Gastroesophageal sphincter (tissue), 4 donors: ENCODE measurements at regions not wholly inside any gene's neighbourhood (a gene's known extent, or its start where the extent isn't known, plus 50 kb on each side); places are given as distances from the start of the nearest gene placed in this dataset.
A peak's percentile ranks its signal among the peaks of the same experiment; 100 is the strongest.

Experiments
- ATAC-seq: fragments of 150-250 bp; one replicate; pipeline ENCODE4 v1.9.1; 2016; ENCODE audit warnings: mild to moderate bottlenecking, moderate library complexity
- H3K27ac ChIP-seq, 4 donors: fragments of 200-600 bp; sonication (generic) in 3 of 4; 1 replicate in 3 of 4; 2 replicates in 1 of 4; pipeline ENCODE4 v1.5.1; 2016 to 2019
- H3K27me3 ChIP-seq: fragments of 200-600 bp; sonication (generic); one replicate; pipeline ENCODE4 v1.5.1; 2019
- H3K36me3 ChIP-seq, 2 donors: fragments of 200-600 bp; sonication (generic); one replicate each; pipeline ENCODE4 v1.5.1; 2019; ENCODE audit warnings: control low read depth in 1 of 2
- H3K4me1 ChIP-seq, 3 donors: fragments of 200-600 bp; sonication (generic); 1 replicate in 2 of 3; 2 replicates in 1 of 3; pipeline ENCODE4 v1.5.1; 2016 to 2019; ENCODE audit warnings: control low read depth in 2 of 3
- H3K4me3 ChIP-seq, 2 donors: fragments of 200-600 bp; sonication (generic); one replicate each; pipeline ENCODE4 v1.5.1; 2019; ENCODE audit warnings: mild to moderate bottlenecking in 1 of 2, moderate library complexity in 1 of 2
- H3K9me3 ChIP-seq, 3 donors: fragments of 200-600 bp; sonication (generic); one replicate each; pipeline ENCODE4 v1.5.1; 2017 to 2019; ENCODE audit warnings: control low read depth in 2 of 3
- EP300 ChIP-seq: sonication (generic); formaldehyde crosslinking; IDR thresholded peaks from one replicate; pipeline ENCODE4 v1.6.1; 2017; ENCODE audit warnings: antibody characterized with exemption, mild to moderate bottlenecking
- POLR2A ChIP-seq, 2 donors: fragments of 450-650 bp; IDR thresholded peaks; one replicate each; pipeline ENCODE4 v1.6.1; 2017; ENCODE audit warnings: antibody characterized with exemption in 2 of 2, mild to moderate bottlenecking in 2 of 2, moderate library complexity in 1 of 2
- POLR2AphosphoS5 ChIP-seq: sonication (generic); formaldehyde crosslinking; IDR thresholded peaks from one replicate; pipeline ENCODE4 v1.6.1; 2017; ENCODE audit warnings: antibody characterized with exemption
- WGBS, 2 donors: methylation state at CpG; one replicate each; pipeline ENCODE4 v1.1.5; 2018; ENCODE audit warnings: low coverage in 1 of 2; 5-methylcytosine and 5-hydroxymethylcytosine counted together
- TF ChIP-seq, protein P1 (sequence below), 4 experiments: fragments of 200-600 bp in 2 of 4; fragments of 450-650 bp in 2 of 4; sonication (generic) in 1 of 4; IDR thresholded peaks; one replicate each; pipeline ENCODE4 v1.5.1; 2017 to 2019; ENCODE audit warnings: antibody characterized with exemption in 4 of 4, mild to moderate bottlenecking in 2 of 4, moderate library complexity in 2 of 4

DNA sequence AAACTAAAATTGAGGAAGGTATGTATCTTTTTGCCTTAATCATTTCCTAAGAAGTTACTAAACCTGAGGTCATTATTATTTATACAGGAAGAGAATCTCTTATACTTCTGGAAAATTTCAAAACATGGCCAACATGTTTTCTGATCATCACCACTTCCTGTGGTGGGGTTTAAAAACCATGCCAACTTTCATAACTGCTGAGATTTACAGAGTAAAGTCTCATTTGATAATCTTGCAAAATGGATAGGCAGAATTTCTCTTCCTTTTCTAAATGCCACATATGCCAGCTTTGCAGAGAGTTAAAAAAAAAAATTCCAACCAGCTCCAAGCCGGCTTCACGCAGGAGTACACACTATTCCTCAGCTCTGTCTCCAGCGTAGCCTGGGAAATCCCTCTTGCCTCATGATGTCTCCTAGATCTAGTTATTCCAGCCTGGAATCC lies 124.3 kb upstream of the SPRED1 start:
- Histone ChIP-seq H3K4me3 (no peak overlapping the region), H3K9me3 (no peaks in the 10 kb centered on the region), H3K27me3 (no peaks in the 10 kb centered on the region), H3K36me3 (no peaks in the 10 kb centered on the region), H3K4me1 (peaks cover 0 to 35% (median 0%) of the 10 kb centered on the region in 3 donors), H3K27ac (peak overlapping the region in 2 of 4 donors; percentile 80 to 81)
- TF ChIP-seq, protein P1, sequence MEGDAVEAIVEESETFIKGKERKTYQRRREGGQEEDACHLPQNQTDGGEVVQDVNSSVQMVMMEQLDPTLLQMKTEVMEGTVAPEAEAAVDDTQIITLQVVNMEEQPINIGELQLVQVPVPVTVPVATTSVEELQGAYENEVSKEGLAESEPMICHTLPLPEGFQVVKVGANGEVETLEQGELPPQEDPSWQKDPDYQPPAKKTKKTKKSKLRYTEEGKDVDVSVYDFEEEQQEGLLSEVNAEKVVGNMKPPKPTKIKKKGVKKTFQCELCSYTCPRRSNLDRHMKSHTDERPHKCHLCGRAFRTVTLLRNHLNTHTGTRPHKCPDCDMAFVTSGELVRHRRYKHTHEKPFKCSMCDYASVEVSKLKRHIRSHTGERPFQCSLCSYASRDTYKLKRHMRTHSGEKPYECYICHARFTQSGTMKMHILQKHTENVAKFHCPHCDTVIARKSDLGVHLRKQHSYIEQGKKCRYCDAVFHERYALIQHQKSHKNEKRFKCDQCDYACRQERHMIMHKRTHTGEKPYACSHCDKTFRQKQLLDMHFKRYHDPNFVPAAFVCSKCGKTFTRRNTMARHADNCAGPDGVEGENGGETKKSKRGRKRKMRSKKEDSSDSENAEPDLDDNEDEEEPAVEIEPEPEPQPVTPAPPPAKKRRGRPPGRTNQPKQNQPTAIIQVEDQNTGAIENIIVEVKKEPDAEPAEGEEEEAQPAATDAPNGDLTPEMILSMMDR (IDR thresholded peaks at IDR 0.05), result no peak
- TF ChIP-seq POLR2AphosphoS5, result peak; percentile 33
- no peak for ATAC-seq
- WGBS, 2 donors, result 13 to 18% methylated on average over 2 to 3 of the region's 3 CpGs

DNA sequence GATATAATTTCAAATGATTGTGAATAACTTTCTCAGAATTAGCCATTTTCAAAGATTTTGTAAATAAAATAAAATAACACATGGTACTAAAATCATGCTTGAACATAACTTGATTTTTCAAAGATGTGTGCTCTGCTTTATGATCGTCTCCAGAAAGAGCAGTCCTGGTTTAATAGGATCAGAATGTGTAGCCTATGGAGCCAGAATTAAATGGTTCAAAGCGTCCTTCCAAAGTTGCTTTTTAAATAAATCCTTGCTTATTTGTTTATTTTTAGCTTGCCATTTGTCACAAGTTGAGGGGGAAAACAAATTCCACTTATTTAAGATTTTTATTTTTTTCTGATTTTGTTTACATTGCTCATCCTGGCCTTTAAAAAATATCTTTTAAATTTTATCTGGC lies 123.7 kb upstream of the SPRED1 start:
- peak overlapping the region in 3 of 4 donors; percentile 80 to 81 (median 81) for H3K27ac ChIP-seq
- no peak overlapping the region for H3K4me3 ChIP-seq
- no peaks in the 10 kb centered on the region for H3K36me3 ChIP-seq
- H3K9me3 ChIP-seq, result no peaks in the 10 kb centered on the region
- 41 to 58% methylated on average over 2 of the region's 2 CpGs for WGBS, 2 donors
- TF ChIP-seq POLR2AphosphoS5, result no peak
- TF ChIP-seq EP300, result no peak
- no peak for TF ChIP-seq POLR2A (IDR thresholded peaks at IDR 0.05)
- TF ChIP-seq, protein P1 (IDR thresholded peaks at IDR 0.05), result no peak
- no peaks in the 10 kb centered on the region for H3K27me3 ChIP-seq
- H3K4me1 ChIP-seq, result peaks cover 0 to 35% (median 0%) of the 10 kb centered on the region in 3 donors
- ATAC-seq, result no peak

DNA sequence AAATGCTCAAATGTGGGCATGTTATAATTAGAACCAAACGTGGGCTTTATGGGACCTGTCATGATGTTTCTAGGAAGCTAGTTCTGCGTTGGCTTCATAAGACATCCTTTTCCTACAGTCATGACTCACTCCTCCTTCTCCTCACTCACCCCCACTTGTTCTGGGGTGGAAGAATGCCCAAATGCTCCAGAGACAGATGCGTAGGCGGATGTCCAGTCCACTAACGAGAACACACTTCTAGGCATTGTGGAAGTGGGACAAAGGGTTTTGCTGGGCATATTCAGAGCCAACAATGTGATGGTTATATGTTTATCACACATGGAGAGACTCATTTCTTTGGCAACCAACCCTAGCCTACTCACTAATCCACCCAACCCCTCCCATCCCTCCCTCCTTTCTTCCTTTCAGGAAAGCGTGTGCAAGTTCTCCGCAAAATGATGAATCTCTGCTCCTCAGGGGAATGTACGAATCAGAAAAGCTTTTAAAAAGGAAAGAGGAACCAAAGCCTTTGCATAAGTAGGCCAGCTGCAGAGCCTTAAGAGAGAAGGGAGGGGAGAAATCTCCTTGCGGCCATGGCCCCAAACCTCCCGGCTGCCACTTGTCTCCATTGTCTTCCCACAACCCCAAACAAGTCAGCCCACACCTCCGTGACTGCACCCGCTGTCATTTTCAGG lies 123.0 kb upstream of the SPRED1 start:
- no peaks in the 10 kb centered on the region for H3K36me3 ChIP-seq
- ATAC-seq, result peak; percentile 88

DNA sequence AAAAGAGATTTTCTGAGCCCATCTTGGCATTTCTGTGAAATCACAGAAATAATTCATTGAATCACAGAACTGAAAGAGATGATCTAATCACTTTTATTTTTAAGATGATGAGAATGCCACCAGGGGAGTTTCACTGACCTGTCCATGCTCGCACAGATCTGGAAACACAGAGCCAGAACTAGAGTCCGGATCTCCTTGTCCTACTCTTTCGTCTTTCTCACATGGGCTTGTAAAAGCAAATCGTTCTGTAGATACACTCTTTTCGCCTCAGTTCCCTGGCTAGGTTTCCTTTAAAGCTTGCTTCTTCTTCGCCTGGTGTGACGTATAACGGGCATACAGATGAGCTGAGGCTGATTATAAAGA lies 122.5 kb upstream of the SPRED1 start:
- 17 to 52% methylated on average over 7 to 8 of the region's 8 CpGs for WGBS, 2 donors
- Histone ChIP-seq H3K4me1 (peaks cover 0 to 35% (median 0%) of the 10 kb centered on the region in 3 donors), H3K27me3 (no peaks in the 10 kb centered on the region), H3K27ac (peak overlapping the region; percentile 80 to 85 (median 81)), H3K4me3 (peak overlapping the region; percentile 17 to 19), H3K9me3 (no peaks in the 10 kb centered on the region), H3K36me3 (no peaks in the 10 kb centered on the region)
- ATAC-seq, result no peak
- TF ChIP-seq POLR2AphosphoS5 (no peak), POLR2A (IDR thresholded peaks at IDR 0.05) (no peak), EP300 (no peak)
- TF ChIP-seq, protein P1 (IDR thresholded peaks at IDR 0.05), result no peak

More for the DNA sequence above, 123.0 kb upstream of the SPRED1 start:
- TF ChIP-seq POLR2AphosphoS5 (peak; percentile 97), EP300 (no peak), POLR2A (IDR thresholded peaks at IDR 0.05) (peak in 1 of 2 donors; percentile 39)
- TF ChIP-seq, protein P1 (IDR thresholded peaks at IDR 0.05), result peak in 1 of 4 experiments; percentile 4
- peak overlapping the region; percentile 17 to 19 for H3K4me3 ChIP-seq
- 4 to 9% methylated on average over 11 to 12 of the region's 12 CpGs for WGBS, 2 donors
- no peaks in the 10 kb centered on the region for H3K9me3 ChIP-seq
- H3K27me3 ChIP-seq, result no peaks in the 10 kb centered on the region
- H3K4me1 ChIP-seq, result peaks cover 0 to 35% (median 0%) of the 10 kb centered on the region in 3 donors
- H3K27ac ChIP-seq, result peak overlapping the region; percentile 80 to 85 (median 81)
